ENCODE measurements at regions not wholly inside any gene's neighbourhood (a gene's known extent, or its start where the extent isn't known, plus 50 kb on each side); places are given as distances from the start of the nearest gene placed in this dataset.

DNA sequence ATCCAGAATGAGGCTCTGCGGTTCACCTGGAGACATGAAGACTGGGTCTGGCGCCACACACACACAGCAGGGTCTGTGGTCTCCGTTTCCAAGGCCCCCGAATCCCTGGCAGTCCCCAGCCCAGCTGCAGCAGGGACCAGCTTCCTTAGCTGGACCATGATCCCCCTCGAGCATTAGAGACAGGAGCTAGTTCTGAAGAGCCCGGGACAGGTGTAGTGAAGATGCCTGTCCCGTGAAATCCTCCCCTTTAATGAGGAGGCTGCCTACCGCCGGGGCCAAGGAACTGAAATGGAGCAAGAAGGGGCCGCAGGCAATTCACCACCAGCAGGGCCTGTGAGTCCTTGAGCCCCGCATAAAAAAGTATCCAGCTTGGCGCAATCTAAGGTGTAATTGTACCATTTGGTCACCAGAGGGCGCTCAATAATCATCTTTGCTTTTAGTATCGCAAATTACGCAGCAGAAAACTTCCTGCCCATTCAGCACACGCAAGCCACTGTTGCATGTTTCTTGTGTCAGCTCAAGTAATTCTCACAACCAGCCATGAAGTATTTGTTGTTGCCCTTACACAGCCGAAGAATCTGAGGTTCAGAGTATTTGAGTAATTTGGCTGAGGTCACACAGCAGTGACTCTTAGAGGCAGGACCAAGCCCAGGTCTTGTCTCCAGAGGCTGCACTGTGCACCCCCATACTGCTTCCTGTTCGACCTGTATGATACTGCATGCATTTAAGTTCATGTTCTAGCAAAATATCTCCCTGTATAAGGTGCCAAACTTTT lies 54.3 kb upstream of the PPP2R5C start:
- DNase-seq, result peak; percentile 77

DNA sequence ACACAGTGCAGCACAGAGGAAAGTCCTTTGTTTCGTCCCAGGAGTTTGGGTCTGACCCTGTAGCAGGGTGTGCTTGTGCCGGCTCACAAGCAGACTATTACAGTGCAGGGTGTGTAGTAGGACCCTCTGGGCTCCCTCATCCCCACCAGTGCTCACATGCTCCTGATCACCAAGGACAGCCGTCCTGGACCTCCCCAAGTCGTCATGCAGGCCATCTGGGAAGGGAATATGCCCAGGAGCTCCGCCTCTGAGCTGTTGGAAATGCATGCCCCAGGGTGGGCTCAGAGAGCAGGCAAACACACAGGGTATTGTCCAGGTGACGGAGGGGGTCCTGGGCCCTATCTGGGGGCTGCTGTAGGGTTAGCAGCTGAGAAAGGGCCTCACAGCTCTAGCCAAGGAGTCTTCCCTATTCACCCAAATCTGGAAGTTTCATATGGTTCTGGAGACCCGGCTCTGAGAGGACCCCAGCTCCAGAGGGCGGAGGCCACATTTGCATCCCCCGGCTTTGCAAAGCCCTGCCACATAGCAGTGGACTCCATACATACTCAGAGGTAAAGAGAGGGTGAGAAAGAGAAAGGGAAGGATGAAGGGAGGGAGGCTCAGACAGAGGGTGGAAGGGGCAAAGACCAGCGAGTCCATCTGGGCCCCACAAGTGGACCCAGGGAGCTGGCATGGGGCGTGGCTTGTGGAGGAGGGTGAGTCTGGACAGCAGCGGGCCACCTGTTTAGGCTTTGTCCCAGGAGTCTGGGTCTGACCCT lies 53.5 kb upstream of the PPP2R5C start:
- DNase-seq, result no peak

DNA sequence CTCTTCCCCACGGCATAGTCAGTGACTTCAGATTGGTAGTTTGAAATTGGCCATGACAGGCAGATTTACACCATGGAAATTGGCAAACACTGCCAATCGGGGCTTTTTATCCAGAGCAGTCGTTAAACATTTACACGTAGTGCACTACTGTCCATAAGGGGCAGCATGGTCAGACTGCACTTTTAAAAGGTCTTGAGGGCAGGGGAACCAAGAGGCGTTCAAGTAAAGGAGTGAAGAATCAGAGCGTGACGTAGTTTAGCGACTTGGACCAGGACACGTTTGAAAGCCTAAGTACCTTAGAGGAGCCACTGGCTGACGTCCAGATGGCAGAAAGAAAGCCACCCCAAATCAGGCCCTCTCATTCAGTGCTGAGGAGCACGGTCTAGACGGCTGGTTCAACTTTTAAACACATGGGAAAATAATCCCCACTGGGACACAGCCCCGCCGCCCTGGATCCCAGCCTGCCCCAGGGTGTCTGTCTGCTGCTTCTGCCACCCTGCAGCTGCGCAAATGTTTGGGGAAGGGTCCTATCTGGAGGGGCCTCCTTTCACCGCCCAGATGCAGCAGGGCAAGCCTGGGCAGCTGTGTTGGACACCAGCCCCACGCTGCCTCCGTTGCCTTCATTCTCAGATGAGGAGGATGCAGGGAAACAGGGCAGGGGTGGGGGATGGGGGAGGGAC lies 52.5 kb upstream of the PPP2R5C start:
- no peak for DNase-seq

DNA sequence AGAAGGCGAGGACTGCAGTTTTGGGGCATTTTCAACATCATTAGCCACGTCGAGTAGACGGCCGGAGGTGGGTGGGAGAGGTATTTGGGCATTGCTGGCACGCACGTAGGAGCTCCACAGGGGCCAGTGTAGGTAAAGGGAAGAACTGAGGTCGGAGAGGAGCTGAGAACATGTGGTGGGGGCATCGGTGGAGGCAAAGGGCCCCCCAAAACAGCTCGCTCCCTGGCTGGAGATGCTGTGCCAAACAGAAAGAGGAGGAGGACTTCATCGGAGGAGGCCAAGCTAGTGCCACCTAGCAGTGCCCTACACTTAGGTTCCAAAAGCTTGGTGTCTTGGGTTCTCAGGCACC lies 52.0 kb upstream of the PPP2R5C start:
- DNase-seq, result no peak

DNA sequence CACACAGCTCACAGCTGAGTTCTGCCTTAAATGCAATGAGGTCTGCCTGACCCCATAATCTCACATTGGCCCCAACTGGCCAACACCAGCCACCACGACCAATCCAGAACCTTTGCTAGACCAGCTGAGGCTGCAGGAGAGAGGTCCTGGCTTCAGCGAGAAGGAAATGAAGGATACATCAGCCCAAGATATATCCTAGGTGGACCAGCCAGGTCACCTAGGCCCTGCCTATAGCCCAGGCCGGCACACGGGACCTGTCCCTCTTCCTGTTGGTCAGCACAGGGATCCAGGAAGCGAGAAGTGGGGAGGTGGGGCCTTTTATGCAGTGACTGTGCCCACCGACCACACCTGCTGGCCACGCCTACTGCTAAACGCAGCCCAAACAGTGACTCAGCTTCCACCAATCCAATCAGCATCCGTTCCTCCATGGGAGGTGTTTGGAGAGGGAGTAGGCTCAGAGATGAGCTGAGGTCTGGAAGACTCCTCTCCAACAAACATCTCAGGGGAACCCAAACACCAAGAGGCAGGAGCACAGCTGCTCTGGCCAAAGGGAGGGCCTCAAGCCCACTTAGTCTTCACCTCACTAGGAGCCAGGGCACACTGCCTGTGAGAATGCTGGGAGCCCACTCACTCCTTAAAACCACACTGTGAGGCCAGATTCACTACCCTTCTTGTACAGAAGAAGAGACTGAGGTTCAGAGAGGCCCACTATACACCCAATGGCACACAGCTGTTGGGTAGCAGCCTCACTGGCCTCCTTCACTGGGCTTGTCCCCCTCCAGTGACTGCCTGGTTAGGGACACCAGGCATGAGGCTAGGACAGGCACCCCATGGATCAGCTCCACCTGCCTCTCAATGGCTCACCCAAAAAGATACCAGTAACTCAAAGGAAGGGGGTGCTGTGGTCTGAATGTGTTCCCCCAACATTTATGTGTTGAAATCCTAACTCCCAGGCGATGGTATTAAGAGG lies 51.3 kb upstream of the PPP2R5C start:
- no peak for DNase-seq

DNA sequence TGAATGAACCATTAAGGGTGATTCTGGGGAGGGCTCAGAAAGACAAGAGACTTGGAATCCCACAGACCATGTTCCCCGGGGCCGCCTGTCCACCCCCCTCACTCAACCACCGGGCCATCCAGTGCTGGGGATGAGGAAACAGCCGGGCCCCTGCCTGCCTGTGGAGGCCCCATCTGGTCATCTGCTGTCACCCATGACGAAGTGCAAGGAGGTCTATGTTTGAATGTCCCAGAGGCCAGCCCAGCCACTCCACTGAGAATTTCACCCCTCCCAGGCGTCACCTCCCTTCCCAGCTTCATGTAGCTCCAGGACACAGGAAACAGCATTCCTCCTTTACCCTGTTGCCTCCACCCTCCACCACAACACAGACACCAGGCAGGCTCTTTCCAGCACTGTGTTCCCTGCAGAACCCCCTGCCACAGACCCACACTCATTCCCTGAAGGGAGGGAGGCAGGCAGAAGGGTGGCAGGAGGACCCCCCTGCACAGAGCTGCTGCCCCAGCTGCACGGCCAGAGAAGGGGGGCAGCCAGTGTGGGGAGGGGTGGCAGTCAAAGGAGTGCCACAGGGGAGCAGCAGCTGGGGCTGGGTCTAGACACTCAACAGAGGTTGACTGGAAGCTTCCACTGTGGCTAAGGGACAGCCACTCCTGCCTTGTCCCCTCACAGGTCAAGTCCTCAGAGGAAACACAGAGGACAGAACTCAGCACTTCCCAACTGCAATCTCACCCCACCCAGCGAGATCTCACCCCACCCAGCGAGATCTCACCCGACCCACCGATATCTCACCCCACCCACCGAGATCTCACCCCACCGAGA lies 50.3 kb upstream of the PPP2R5C start:
- DNase-seq, result no peak

Measured in fibroblast of skin of abdomen (primary cell).